ENCODE measurements at regions not wholly inside any gene's neighbourhood (a gene's known extent, or its start where the extent isn't known, plus 50 kb on each side); places are given as distances from the start of the nearest gene placed in this dataset.
"Not testable (repeated sequence)": the region's sequence is repeated elsewhere in the genome, so short reads cannot be mapped to it uniquely, and the experiment has no call there.

GRCh38 chr12:65728848-65729793, 95.2 kb upstream of the HMGA2 start:
- DNase-seq (ENCODE audit: low read depth, low spot score) = peak; percentile 73

GRCh38 chr12:65731771-65732170, 92.5 kb upstream of the HMGA2 start:
- DNase-seq (ENCODE audit: low read depth, low spot score) = no peak

GRCh38 chr12:65733643-65734042, 90.6 kb upstream of the HMGA2 start:
- not testable (repeated sequence) for DNase-seq (ENCODE audit: low read depth, low spot score)

- no peak for DNase-seq (ENCODE audit: low read depth, low spot score)
Measured at GRCh38 chr12:65734226-65734625, 90.1 kb upstream of the HMGA2 start.

GRCh38 chr12:65739606-65740005, 84.7 kb upstream of the HMGA2 start:
- no peak for DNase-seq (ENCODE audit: low read depth, low spot score)

DNA sequence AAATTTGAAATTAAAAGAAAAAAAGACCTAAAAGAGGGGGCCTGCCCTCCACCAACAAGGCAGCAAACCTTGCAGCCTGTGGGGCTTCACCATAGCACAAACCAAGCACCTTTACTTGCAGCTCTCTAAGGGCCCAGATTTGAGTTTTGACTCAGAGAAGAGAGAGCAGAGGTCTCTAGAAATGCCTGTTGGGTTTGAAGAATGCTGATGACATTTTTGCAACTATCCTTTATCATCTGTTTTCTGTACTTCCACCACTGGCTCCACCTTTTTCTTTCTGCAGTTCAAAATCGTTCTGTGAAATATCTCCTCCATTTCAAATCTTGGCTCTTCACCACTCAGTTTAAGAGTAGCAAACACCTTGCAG, 83.8 kb upstream of the HMGA2 start:
- no peak for DNase-seq (ENCODE audit: low read depth, low spot score)

DNA sequence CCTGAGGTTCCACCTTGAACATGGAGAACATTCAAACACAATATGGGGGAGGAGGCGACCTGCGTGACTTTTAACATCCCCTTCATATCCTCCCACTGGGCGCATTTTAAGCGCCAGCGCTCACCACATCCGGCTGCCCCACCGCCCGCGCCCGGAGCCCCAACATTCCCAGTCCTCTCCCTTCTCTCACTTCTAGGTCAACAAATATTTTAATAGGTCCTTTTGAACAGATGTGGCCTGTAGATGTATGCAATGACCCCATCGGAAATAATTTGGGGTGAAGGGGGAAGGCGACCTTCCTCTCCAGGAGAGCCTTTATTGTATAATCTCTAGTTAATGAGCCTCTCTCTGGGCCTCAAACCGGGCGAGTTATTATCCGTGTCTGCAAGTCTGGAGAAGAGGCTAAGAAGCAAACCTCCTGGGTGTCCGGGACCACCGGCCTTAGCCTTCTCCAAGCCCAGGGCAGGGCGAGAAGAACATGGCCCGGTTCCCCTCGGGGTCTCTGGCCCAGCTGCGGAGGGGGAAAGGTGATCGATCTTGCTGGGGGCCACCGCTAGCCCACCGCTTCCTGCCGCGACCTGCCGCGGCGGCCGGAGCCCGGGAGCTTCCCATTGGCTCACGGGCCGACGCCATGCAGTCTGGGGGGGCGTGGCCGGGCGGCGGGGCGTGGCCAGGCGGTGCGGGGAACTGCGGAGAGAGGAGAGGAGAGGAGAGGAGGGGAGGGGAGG, 83.2 kb upstream of the HMGA2 start:
- DNase-seq (ENCODE audit: low read depth, low spot score) = peak; percentile 96

DNA sequence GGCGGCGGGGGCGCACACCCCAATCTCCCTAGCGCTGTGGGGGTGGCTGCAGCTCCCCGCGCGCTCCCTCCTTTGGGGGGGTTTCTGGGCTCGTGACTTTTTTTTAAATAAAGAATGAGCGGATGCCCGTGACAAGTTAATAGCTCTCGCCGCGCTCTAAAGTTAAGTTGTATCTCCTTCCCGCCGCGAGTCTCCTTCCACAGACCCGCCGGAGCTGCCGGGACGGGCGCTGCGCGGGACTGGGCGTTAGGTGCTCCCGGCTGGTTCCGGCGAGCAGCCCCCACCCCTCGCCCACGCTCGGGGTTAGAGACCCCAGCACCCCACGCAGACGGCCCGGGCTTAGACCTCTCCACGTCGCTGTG, 82.6 kb upstream of the HMGA2 start:
- peak; percentile 71 for DNase-seq (ENCODE audit: low read depth, low spot score)

GRCh38 chr12:65742018-65743010, 82.0 kb upstream of the HMGA2 start:
- peak; percentile 87 for DNase-seq (ENCODE audit: low read depth, low spot score)

DNA sequence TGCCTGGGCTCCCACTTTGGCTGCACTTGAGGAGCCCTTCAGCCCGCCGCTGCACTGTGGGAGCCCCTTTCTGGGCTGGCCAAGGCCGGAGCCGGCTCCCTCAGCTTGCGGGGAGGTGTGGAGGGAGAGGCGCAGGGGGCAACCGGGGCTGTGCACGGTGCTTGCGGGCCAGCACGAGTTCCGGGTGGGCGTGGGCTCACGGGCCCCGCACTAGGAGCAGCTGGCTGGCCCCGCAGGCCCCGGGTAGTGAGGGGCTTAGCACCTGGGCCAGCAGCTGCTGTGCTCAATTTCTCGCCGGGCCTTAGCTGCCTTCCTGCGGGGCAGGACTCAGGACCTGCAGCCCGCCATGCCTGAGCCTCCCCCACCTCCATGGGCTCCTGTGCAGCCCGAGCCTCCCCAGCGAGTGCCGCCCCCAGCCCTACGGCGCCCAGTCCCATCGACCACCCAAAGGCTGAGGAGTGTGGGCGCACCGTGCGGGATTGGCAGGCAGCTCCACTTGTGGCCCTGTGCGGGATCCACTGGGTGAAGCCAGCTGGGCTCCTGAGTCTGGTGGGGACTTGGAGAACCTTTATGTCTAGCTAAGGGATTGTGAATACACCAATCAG, 79.9 kb upstream of the HMGA2 start:
- not testable (repeated sequence) for DNase-seq (ENCODE audit: low read depth, low spot score)

DNA sequence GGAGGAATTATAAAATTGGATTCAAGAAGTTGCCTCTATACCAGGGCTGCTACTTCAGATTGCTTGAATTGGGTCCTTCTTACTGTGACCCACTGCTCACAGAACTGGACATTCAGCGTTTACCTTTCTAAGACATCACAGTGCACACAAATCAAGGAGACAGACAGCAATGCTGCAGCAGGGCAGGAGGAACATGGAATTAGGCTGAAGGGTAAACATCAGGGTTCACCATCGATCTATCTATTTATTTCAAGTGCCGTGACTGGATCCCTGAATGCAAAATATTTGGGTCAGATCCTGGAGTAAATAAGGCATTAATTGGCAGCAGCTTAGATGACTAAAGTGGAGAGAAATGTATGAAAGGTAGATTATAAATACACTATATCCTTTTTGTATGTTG, 76.9 kb upstream of the HMGA2 start:
- no peak for DNase-seq (ENCODE audit: low read depth, low spot score)

- no peak for DNase-seq (ENCODE audit: low read depth, low spot score)
Measured at GRCh38 chr12:65748332-65748731, 76.0 kb upstream of the HMGA2 start.

- no peak for DNase-seq (ENCODE audit: low read depth, low spot score)
Measured at GRCh38 chr12:65754290-65754689, 70.0 kb upstream of the HMGA2 start.

- no peak for DNase-seq (ENCODE audit: low read depth, low spot score)
Measured at GRCh38 chr12:65754744-65755595, 69.3 kb upstream of the HMGA2 start.

- no peak for DNase-seq (ENCODE audit: low read depth, low spot score)
Measured at GRCh38 chr12:65755596-65755978, 68.7 kb upstream of the HMGA2 start.

GRCh38 chr12:65756267-65756666, 68.0 kb upstream of the HMGA2 start:
- DNase-seq (ENCODE audit: low read depth, low spot score) = no peak

GRCh38 chr12:65756956-65757511, 67.2 kb upstream of the HMGA2 start:
- peak; percentile 31 for DNase-seq (ENCODE audit: low read depth, low spot score)

- no peak for DNase-seq (ENCODE audit: low read depth, low spot score)
Measured at GRCh38 chr12:65758401-65758800, 65.9 kb upstream of the HMGA2 start.

DNA sequence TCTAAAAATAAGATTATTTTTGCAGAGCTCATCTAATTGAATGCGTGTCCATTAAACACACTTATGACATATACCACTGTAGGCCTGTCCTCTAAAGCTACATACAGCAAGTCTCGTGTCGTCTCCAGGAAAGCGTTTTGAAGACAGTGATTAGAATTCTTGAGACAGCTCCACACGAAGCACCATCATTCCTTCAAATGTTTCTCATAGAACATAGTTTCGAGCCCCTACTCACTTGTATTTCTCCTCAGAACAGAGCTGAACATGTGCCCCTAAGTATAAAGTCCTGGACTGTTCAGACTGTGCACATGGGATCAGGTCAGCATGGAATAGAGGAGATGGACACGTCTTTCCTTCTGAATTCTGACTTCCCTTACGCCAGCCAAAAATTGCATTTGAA, 64.5 kb upstream of the HMGA2 start:
- no peak for DNase-seq (ENCODE audit: low read depth, low spot score)

DNA sequence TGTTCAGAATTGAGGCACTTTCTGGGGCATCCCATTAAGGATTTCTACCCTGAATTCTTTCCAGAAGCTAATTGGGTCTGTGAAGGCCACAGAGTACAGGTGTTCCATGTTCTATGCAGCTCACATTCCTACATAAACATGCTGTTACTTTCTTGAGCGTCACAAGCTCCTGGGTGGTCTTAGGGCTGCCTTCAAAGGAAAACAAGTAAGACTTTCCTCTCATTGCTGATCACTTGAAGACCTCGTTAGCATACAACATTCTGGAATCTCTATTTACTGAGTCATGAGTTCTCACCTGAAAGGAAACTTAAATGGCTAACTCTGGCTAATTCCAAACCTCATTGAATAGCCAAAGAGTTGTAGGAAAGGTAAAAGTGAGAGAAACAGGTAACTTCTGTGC, 63.0 kb upstream of the HMGA2 start:
- DNase-seq (ENCODE audit: low read depth, low spot score) = no peak
